K562 (cell line): ENCODE measurements at regions not wholly inside any gene's neighbourhood (a gene's known extent, or its start where the extent isn't known, plus 50 kb on each side); places are given as distances from the start of the nearest gene placed in this dataset.
A peak's percentile ranks its signal among the peaks of the same experiment; 100 is the strongest.

Experiments used
- ARNT ChIP-seq, 2 experiments: fragments of 450-650 bp; IDR thresholded peaks; 2 replicates each; pipeline ENCODE4 v1.6.1; 2016; ENCODE audit warnings: mild to moderate bottlenecking in 1 of 2
- BACH1 ChIP-seq: fragments of 200-800 bp; sonication (Bioruptor generic); IDR thresholded peaks from 2 replicates; pipeline ENCODE4 v1.6.1; 2016; ENCODE audit warnings: missing genetic modification characterization, missing compliant biosample characterization
- CEBPG ChIP-seq, 3 experiments: fragments of 200-800 bp in 1 of 3; sonication (Bioruptor generic) in 1 of 3; sonication (generic) in 1 of 3; formaldehyde crosslinking in 1 of 3; IDR thresholded peaks in 2 of 3; conservative IDR thresholded peaks in 1 of 3; 2 replicates each; pipeline versions ENCODE4 v1.6.1 to v1.8.0; 2016 to 2022; ENCODE audit warnings: missing compliant biosample characterization in 2 of 3, missing genetic modification characterization in 2 of 3, mild to moderate bottlenecking in 1 of 3, missing genetic modification reagents in 1 of 3
- DLX4 ChIP-seq: fragments of 250-450 bp; sonication (Bioruptor Pico); IDR thresholded peaks from 2 replicates; pipeline ENCODE4 v1.6.1; 2021; ENCODE audit warnings: mild to moderate bottlenecking
- ELF2 ChIP-seq: fragments of 250-450 bp; sonication (Bioruptor Pico); IDR thresholded peaks from 2 replicates; pipeline ENCODE4 v1.5.0; 2021; ENCODE audit warnings: mild to moderate bottlenecking
- EP300 ChIP-seq: IDR thresholded peaks from 2 replicates; pipeline ENCODE4 v1.6.1; 2012; ENCODE audit warnings: low read length, improper control_type of control experiment
- FOXA3 ChIP-seq, 2 experiments: fragments of 450-650 bp in 1 of 2; sonication (generic) in 1 of 2; formaldehyde crosslinking; IDR thresholded peaks in 1 of 2; conservative IDR thresholded peaks in 1 of 2; 2 replicates each; pipeline versions ENCODE4 v1.4.0 to v1.8.0; 2020 to 2022; ENCODE audit warnings: mild to moderate bottlenecking in 2 of 2, missing genetic modification reagents in 1 of 2
- GATAD2B ChIP-seq: fragments of 450-650 bp; IDR thresholded peaks from 2 replicates; pipeline ENCODE4 v1.6.1; 2017; ENCODE audit warnings: mild to moderate bottlenecking, borderline replicate concordance
- HMBOX1 ChIP-seq: sonication (generic); IDR thresholded peaks from 2 replicates; pipeline ENCODE4 v1.6.1; 2016
- KAT7 ChIP-seq: sonication (generic); formaldehyde crosslinking; IDR thresholded peaks from 2 replicates; pipeline ENCODE4 v1.8.0; 2022; ENCODE audit warnings: missing genetic modification reagents, mild to moderate bottlenecking, borderline replicate concordance
- MNT ChIP-seq, 2 experiments: fragments of 450-650 bp; conservative IDR thresholded peaks; 2 replicates each; pipeline ENCODE4 v1.6.1; 2017; ENCODE audit warnings: mild to moderate bottlenecking in 2 of 2, moderate library complexity in 2 of 2
- PBX2 ChIP-seq, 2 experiments: IDR thresholded peaks in 1 of 2; conservative IDR thresholded peaks in 1 of 2; 2 replicates each; pipeline ENCODE4 v1.6.1; 2016; ENCODE audit warnings: low read depth in 2 of 2, mild to moderate bottlenecking in 1 of 2, missing compliant biosample characterization in 1 of 2, missing genetic modification characterization in 1 of 2, moderate library complexity in 1 of 2
- POLR2A ChIP-seq: fragments of 450-650 bp; conservative IDR thresholded peaks from 2 replicates; pipeline ENCODE4 v1.6.1; 2016
- SMARCA5 ChIP-seq: fragments of 450-650 bp; IDR thresholded peaks from 2 replicates; pipeline ENCODE4 v1.6.1; 2016
- SRF ChIP-seq, 2 experiments: fragments of 250-450, 450-650 bp in 1 of 2; sonication (Bioruptor Pico) in 1 of 2; sonication (generic) in 1 of 2; formaldehyde crosslinking; IDR thresholded peaks; 2 replicates each; pipeline versions ENCODE4 v1.5.0 to v1.5.1; 2020 to 2022; ENCODE audit warnings: mild to moderate bottlenecking in 1 of 2, missing genetic modification reagents in 1 of 2
- ZNF23 ChIP-seq: fragments of 250-450 bp; sonication (Bioruptor Pico); IDR thresholded peaks from 2 replicates; pipeline ENCODE4 v1.4.0; 2020; ENCODE audit warnings: mild to moderate bottlenecking
- ZNF766 ChIP-seq: fragments of 200-800 bp; sonication (Bioruptor generic); conservative IDR thresholded peaks from 2 replicates; pipeline ENCODE4 v1.6.1; 2016; ENCODE audit warnings: missing genetic modification characterization, missing compliant biosample characterization
- ZNF77 ChIP-seq: fragments of 250-450 bp; sonication (Bioruptor Pico); IDR thresholded peaks from 2 replicates; pipeline ENCODE4 v1.5.0; 2020

- no peak for TF ChIP-seq DLX4 (CRISPR knock-in tag)
- peak; percentile 83 for TF ChIP-seq BACH1 (tag)
- TF ChIP-seq ZNF77 (CRISPR knock-in tag): no peak
- peak; percentile 44 to 46; a peak in 3 of 4 replicates for TF ChIP-seq MNT (conservative IDR thresholded peaks at IDR 0.05)
- TF ChIP-seq FOXA3 (CRISPR knock-in tag; conservative IDR thresholded peaks at IDR 0.05 in 1 of 2, IDR thresholded peaks at IDR 0.05 in 1 of 2): peak; percentile 57 to 85; a peak in 3 of 4 replicates
- TF ChIP-seq POLR2A: 0 out of 2 replicates have a peak, but pooled peaks have one; percentile 36
- peak; percentile 51; the same call in 1 of the 2 replicates for TF ChIP-seq GATAD2B
- peak; percentile 93 to 99; a peak in 3 of 4 replicates for TF ChIP-seq SRF (CRISPR knock-in tag; IDR thresholded peaks at IDR 0.05)
- peak; percentile 33; the same call in 1 of the 2 replicates for TF ChIP-seq CEBPG (CRISPR knock-in tag; IDR thresholded peaks at IDR 0.05)
- peak; percentile 63 to 66; a peak in 3 of 4 replicates for TF ChIP-seq CEBPG (tag; conservative IDR thresholded peaks at IDR 0.05 in 1 of 2, IDR thresholded peaks at IDR 0.05 in 1 of 2)
- TF ChIP-seq ZNF23 (CRISPR knock-in tag): no peak
- TF ChIP-seq EP300: peak; percentile 7; the same call in 1 of the 2 replicates
- peak; percentile 64; the same call in 1 of the 2 replicates for TF ChIP-seq ELF2
- TF ChIP-seq SMARCA5: no peak
- 0 out of 2 replicates have a peak, but pooled peaks have one; percentile 12 for TF ChIP-seq HMBOX1
- no peak for TF ChIP-seq PBX2 (CRISPR knock-in tag; IDR thresholded peaks at IDR 0.05; ENCODE audit: low read depth)
- peak; percentile 53; the same call in 1 of the 2 replicates for TF ChIP-seq PBX2 (tag; conservative IDR thresholded peaks at IDR 0.05; ENCODE audit: low read depth)
- TF ChIP-seq ZNF766: peak; percentile 79; the same call in 1 of the 2 replicates
- TF ChIP-seq ARNT (IDR thresholded peaks at IDR 0.05): peak in 1 of 2 experiments; percentile 85; a peak in 2 of 4 replicates
- no peak for TF ChIP-seq KAT7 (CRISPR knock-in tag)
Observed at GRCh38 chr6:27129095-27129815, 118.2 kb upstream of the PRSS16 start (continued).
